GM12878 (cell line): ENCODE measurements at regions not wholly inside any gene's neighbourhood (a gene's known extent, or its start where the extent isn't known, plus 50 kb on each side); places are given as distances from the start of the nearest gene placed in this dataset.

Experiments used
- CTCF ChIP-seq, 3 experiments: IDR thresholded peaks in 2 of 3; conservative IDR thresholded peaks in 1 of 3; 2 replicates each; pipeline ENCODE4 v1.5.1; 2011; ENCODE audit warnings: low read depth in 3 of 3, low read length in 3 of 3, mild to moderate bottlenecking in 3 of 3, control low read depth in 2 of 3, moderate library complexity in 2 of 3, inconsistent platforms in 1 of 3, mixed read lengths in 1 of 3; ENCODE audit not compliant: control insufficient read depth in 2 of 3, insufficient read depth in 1 of 3; ENCODE audit errors: extremely low read depth in 1 of 3
- DPF2 ChIP-seq: fragments of 450-650 bp; IDR thresholded peaks from 2 replicates; pipeline ENCODE4 v1.6.1; 2017; ENCODE audit warnings: mild to moderate bottlenecking
- EZH2 ChIP-seq: IDR thresholded peaks from 2 replicates; pipeline ENCODE4 v1.6.1; 2012; ENCODE audit warnings: low read depth, mild to moderate bottlenecking, control low read depth, inconsistent platforms, low read length, borderline replicate concordance; ENCODE audit not compliant: control insufficient read depth
- POLR2AphosphoS5 ChIP-seq: IDR thresholded peaks from 2 replicates; pipeline ENCODE4 v1.6.1; 2011; ENCODE audit warnings: mild to moderate bottlenecking, low read length, inconsistent platforms

GRCh38 chr5:124253203-124253810, 493.1 kb downstream of the ZNF608 start:
- no peak for TF ChIP-seq CTCF (IDR thresholded peaks at IDR 0.05 in 2 of 3, conservative IDR thresholded peaks at IDR 0.05 in 1 of 3; ENCODE audit: control insufficient read depth in 2 of 3, extremely low read depth in 1 of 3, insufficient read depth in 1 of 3, low read depth in 3 of 3, low read length in 3 of 3)
- TF ChIP-seq POLR2AphosphoS5 = no peak
- TF ChIP-seq DPF2 = no peak
- no peak for TF ChIP-seq EZH2
